Activated CD8-positive, alpha-beta T cell treated with anti-CD3 and anti-CD28 coated beads, Interleukin-2, amount 10 ng/mL, durations not matched to agents 7 days and 5 days (primary cell): ENCODE measurements at regions not wholly inside any gene's neighbourhood (a gene's known extent, or its start where the extent isn't known, plus 50 kb on each side); places are given as distances from the start of the nearest gene placed in this dataset.
"Not testable (repeated sequence)": the region's sequence is repeated elsewhere in the genome, so short reads cannot be mapped to it uniquely, and the experiment has no call there.

Experiments
- ATAC-seq: fragments of 150-1000 bp; cut with Tn5 transposase; one replicate; pipeline ENCODE4 v1.10.0; 2021; ENCODE audit warnings: moderate library complexity
- CTCF ChIA-PET: fragments of 350-600 bp; sonication (Branson Sonifier 250); formaldehyde crosslinking; loops from one replicate; lab custom pipeline; 2021; ENCODE audit warnings: antibody characterized with exemption; lab: Charles Lee
- POLR2A ChIA-PET: fragments of 350-600 bp; sonication (Branson Sonifier 250); formaldehyde crosslinking; loops from one replicate; lab custom pipeline; 2021; ENCODE audit warnings: antibody characterized with exemption; lab: Charles Lee
- DNase-seq: peaks from one replicate; pipeline ENCODE4 v3.0.0-alpha.2; 2020
- H3K27ac Mint-ChIP-seq: one replicate; pipeline ENCODE4 v1.8.0; 2021; ENCODE audit warnings: mild to moderate bottlenecking, mixed read lengths
- H3K27me3 Mint-ChIP-seq: one replicate; pipeline ENCODE4 v1.8.0; 2021; ENCODE audit warnings: low read depth, mixed read lengths
- H3K36me3 Mint-ChIP-seq: one replicate; pipeline ENCODE4 v1.8.0; 2021; ENCODE audit warnings: low read depth, mixed read lengths
- H3K4me1 Mint-ChIP-seq: one replicate; pipeline ENCODE4 v1.8.0; 2021; ENCODE audit warnings: low read depth, mixed read lengths
- H3K4me3 Mint-ChIP-seq: one replicate; pipeline ENCODE4 v1.8.0; 2021; ENCODE audit warnings: mild to moderate bottlenecking, mixed read lengths
- H3K9me3 Mint-ChIP-seq: one replicate; pipeline ENCODE4 v1.8.0; 2022; ENCODE audit warnings: mixed read lengths; ENCODE audit not compliant: insufficient read depth

DNA sequence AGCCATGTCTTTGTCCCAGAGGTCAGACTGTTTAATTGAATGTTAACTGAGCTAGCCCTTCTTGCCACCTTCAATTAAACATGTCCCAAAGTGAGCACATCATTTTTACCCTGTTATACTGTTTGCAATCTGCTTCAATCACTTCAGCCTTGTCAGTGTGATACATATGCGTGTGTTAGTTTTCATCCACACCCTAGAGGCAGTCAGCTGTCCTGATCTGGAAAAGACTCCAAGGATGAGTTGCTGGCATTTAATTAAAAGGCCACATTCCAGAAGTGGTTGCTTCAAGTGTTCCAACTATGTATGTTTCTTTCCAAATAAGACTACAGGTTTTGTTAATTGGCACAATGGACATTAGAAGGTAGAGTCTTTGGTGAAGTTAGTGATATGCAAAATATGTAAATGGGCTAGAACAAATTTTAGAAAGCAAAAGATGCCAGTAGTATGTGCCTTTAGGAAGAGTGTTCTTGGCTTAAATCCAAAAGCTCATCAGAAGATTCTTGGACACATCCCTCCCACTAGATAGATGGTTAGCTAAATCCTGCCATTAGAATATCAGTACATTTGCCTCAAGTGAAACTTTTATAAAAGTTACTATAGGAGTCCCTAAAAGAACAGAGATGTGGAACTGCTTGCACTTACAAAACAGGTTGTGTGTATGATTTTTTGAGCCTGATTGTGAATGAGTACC is 79.5 kb upstream of the SLIT2 start:
- no peaks in the 10 kb centered on the region for H3K4me1 Mint-ChIP-seq
- DNase-seq (no peak), ATAC-seq (no peak)
- H3K27me3 Mint-ChIP-seq: no peaks in the 10 kb centered on the region
- POLR2A ChIA-PET: no interaction called here
- no peak overlapping the region for H3K4me3 Mint-ChIP-seq
- no peaks in the 10 kb centered on the region for H3K36me3 Mint-ChIP-seq
- no peak overlapping the region for H3K27ac Mint-ChIP-seq
- H3K9me3 Mint-ChIP-seq: peaks cover 5% of the 10 kb centered on the region
- CTCF ChIA-PET: no interaction called here

- DNase-seq (no peak), ATAC-seq (no peak)
- POLR2A ChIA-PET: no interaction called here
- Mint-ChIP-seq H3K9me3 (peaks cover 11% of the 10 kb centered on the region), H3K4me1 (no peaks in the 10 kb centered on the region), H3K4me3 (no peak overlapping the region), H3K36me3 (no peaks in the 10 kb centered on the region), H3K27me3 (no peaks in the 10 kb centered on the region), H3K27ac (no peak overlapping the region)
- CTCF ChIA-PET: no interaction called here
These were observed 85.2 kb upstream of the SLIT2 start for GRCh38 chr4:20166544-20166943.

DNA sequence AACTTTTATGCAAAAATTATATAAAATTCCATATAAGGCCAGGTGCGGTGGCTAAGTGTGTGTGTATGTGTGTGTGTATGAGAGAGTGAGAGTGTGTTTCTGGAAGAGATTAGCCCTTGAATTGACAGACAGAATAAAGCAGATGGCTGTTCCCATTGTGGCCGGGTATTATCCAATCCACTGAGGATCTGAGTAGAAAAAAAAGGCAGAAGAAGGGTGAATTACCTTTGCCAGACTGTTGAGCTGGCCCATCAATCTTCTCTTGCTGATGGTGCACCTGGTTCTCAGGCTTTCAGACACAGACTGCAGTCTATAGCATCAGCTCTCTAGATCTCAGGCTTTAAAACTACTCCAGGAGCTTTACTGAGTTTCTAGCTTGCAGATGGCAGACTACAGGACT is 92.2 kb upstream of the SLIT2 start:
- H3K27ac Mint-ChIP-seq: no peak overlapping the region
- DNase-seq (no peak), ATAC-seq (no peak)
- ChIA-PET CTCF (no interaction called here), POLR2A (no interaction called here)
- no peak overlapping the region for H3K4me3 Mint-ChIP-seq
- no peaks in the 10 kb centered on the region for H3K36me3 Mint-ChIP-seq
- no peaks in the 10 kb centered on the region for H3K4me1 Mint-ChIP-seq
- H3K9me3 Mint-ChIP-seq: peaks cover 21% of the 10 kb centered on the region
- H3K27me3 Mint-ChIP-seq: no peaks in the 10 kb centered on the region

GRCh38 chr4:20158195-20158594 is 93.5 kb upstream of the SLIT2 start:
- no peaks in the 10 kb centered on the region for H3K4me1 Mint-ChIP-seq
- DNase-seq (no peak), ATAC-seq (no peak)
- no peak overlapping the region for H3K27ac Mint-ChIP-seq
- no peak overlapping the region for H3K4me3 Mint-ChIP-seq
- POLR2A ChIA-PET: no interaction called here
- peaks cover 21% of the 10 kb centered on the region for H3K9me3 Mint-ChIP-seq
- no peaks in the 10 kb centered on the region for H3K36me3 Mint-ChIP-seq
- CTCF ChIA-PET: no interaction called here
- H3K27me3 Mint-ChIP-seq: no peaks in the 10 kb centered on the region

GRCh38 chr4:20151436-20151835 is 100.3 kb upstream of the SLIT2 start:
- H3K27ac Mint-ChIP-seq: no peak overlapping the region
- no peaks in the 10 kb centered on the region for H3K4me1 Mint-ChIP-seq
- no peak overlapping the region for H3K4me3 Mint-ChIP-seq
- ChIA-PET POLR2A (no interaction called here), CTCF (no interaction called here)
- ATAC-seq (no peak), DNase-seq (no peak)
- no peaks in the 10 kb centered on the region for H3K36me3 Mint-ChIP-seq
- no peaks in the 10 kb centered on the region for H3K27me3 Mint-ChIP-seq
- no peaks in the 10 kb centered on the region for H3K9me3 Mint-ChIP-seq

- CTCF ChIA-PET, H3K27ac Mint-ChIP-seq, H3K9me3 Mint-ChIP-seq, H3K27me3 Mint-ChIP-seq, H3K4me1 Mint-ChIP-seq, DNase-seq, ATAC-seq, H3K36me3 Mint-ChIP-seq, POLR2A ChIA-PET, H3K4me3 Mint-ChIP-seq: not testable (repeated sequence)
These were observed 102.6 kb upstream of the SLIT2 start for GRCh38 chr4:20149143-20149542.

GRCh38 chr4:20137176-20137575 is 114.5 kb upstream of the SLIT2 start:
- ATAC-seq (no peak), DNase-seq (no peak)
- ChIA-PET CTCF (no interaction called here), POLR2A (no interaction called here)
- Mint-ChIP-seq H3K27me3 (no peaks in the 10 kb centered on the region), H3K36me3 (no peaks in the 10 kb centered on the region), H3K9me3 (peaks cover 17% of the 10 kb centered on the region), H3K4me3 (no peak overlapping the region), H3K27ac (no peak overlapping the region), H3K4me1 (no peaks in the 10 kb centered on the region)

- no peak overlapping the region for H3K27ac Mint-ChIP-seq
- H3K9me3 Mint-ChIP-seq: peaks cover 8% of the 10 kb centered on the region
- POLR2A ChIA-PET: no interaction called here
- H3K4me1 Mint-ChIP-seq: no peaks in the 10 kb centered on the region
- ATAC-seq (no peak), DNase-seq (no peak)
- CTCF ChIA-PET: no interaction called here
- no peaks in the 10 kb centered on the region for H3K36me3 Mint-ChIP-seq
- H3K27me3 Mint-ChIP-seq: no peaks in the 10 kb centered on the region
- H3K4me3 Mint-ChIP-seq: no peak overlapping the region
These were observed 124.1 kb upstream of the SLIT2 start for GRCh38 chr4:20127626-20128025.

DNA sequence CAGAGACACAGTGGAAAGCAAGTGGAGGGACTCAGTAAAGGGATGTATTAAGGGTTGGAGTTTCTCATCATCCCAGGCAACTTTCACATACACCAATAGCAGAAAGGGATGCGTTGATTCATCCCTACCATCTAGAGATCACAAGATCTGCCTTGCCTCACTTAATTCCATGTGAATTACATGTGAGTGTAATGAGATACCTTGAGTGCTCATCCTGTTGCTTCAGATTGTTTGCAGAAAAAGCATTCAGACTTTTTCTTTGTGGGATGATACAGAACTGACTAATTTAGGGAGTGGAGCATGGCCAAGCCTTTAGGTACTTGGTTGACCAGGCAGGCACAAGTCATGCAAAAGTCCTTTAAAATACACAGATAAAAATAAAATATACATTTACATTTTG is 124.8 kb upstream of the SLIT2 start:
- ChIA-PET CTCF (no interaction called here), POLR2A (no interaction called here)
- H3K27ac Mint-ChIP-seq: no peak overlapping the region
- H3K9me3 Mint-ChIP-seq: peaks cover 8% of the 10 kb centered on the region
- no peaks in the 10 kb centered on the region for H3K4me1 Mint-ChIP-seq
- H3K4me3 Mint-ChIP-seq: no peak overlapping the region
- DNase-seq (no peak), ATAC-seq (no peak)
- H3K27me3 Mint-ChIP-seq: no peaks in the 10 kb centered on the region
- H3K36me3 Mint-ChIP-seq: no peaks in the 10 kb centered on the region

DNA sequence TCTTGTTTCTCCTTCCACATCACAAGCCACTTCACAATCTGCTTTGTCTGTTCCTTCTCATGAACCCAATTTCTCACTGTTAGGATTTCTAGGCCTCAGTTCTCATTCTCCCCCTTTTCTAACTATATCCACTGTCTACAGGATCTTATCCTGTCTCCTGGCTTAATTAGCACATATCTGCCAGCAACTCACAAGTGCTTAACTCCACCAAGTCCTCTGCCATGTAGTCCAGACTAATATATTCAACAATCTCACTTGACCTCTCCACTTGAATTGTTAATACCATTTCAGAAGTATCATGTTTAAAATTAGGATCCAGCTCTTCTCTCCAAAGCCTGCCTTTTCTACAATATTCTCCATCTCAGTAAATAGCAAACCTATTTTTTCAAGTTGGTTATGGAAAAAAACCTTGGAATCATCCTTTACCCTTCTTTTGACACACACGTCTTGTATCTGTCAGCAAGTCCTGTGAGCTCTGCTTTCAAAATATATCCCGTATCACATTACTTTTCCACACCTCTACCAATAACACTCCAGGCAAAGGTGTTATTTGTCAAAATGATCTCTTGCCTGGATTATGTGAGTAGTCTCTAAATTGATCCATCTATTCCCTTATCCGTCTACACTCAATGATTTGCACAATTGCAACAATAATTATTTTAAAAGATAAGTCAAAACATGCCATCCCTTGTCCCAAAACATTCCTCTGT is 127.2 kb upstream of the SLIT2 start:
- POLR2A ChIA-PET: no interaction called here
- Mint-ChIP-seq H3K36me3 (no peaks in the 10 kb centered on the region), H3K27me3 (no peaks in the 10 kb centered on the region), H3K27ac (no peak overlapping the region), H3K4me3 (no peak overlapping the region), H3K9me3 (peaks cover 8% of the 10 kb centered on the region), H3K4me1 (no peaks in the 10 kb centered on the region)
- CTCF ChIA-PET: no interaction called here
- DNase-seq (no peak), ATAC-seq (no peak)

DNA sequence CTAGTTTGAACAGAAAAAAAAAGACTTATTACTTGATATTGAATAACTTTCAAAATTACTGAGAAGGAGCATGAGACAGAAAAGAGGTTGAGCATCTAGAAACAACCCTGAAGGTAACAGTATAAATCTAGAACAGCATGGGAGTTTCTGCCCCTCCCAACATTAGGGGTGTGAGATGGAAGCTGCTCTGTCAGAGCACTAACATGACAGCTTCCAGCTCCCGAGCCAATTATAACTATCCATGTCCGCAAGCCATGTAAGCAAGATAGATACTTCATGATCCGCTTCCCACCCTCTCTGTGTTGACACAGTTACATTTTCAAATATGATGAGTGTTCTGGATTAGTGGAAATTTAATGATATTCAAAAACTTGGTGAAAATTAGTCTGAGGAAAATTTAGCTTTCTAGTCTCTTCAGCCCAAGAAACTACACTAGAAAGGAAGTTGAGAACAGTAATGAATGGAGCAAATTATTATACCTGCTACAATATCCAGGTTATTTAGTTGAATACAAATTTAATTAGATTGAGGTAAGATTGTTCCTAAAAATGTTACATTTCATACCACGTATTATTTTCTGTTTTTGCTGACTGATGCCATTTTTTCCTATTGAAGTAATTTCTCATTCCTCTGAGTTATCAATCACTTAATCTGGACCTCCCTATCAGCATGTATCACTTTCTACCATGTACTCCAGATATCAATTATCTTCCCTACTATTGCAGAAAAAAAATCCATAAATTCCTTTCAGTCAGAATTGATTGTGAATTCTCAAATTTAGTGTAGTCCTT is 129.3 kb upstream of the SLIT2 start:
- Mint-ChIP-seq H3K4me1 (no peaks in the 10 kb centered on the region), H3K4me3 (no peak overlapping the region), H3K27ac (no peak overlapping the region), H3K9me3 (peaks cover 2% of the 10 kb centered on the region), H3K27me3 (no peaks in the 10 kb centered on the region), H3K36me3 (no peaks in the 10 kb centered on the region)
- CTCF ChIA-PET: no interaction called here
- POLR2A ChIA-PET: no interaction called here
- DNase-seq: no peak
- ATAC-seq: no peak

DNA sequence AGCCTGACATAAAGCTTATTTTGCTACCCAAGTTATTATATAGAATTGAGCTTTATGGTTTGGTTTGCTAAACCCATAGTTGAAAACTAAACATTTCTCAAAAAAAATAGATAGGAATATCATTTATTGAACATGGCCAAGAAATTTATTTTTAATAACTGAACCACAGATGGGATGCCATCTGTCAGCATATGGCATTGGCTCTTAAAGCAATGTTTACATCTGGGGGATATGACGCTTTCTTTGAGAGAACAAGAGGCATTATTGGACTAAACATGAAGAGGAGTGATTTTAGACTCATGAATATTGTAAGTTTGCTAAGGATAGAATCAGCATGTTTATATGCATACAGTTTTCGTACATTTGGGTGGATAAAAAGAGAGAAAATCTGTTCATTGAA is 132.6 kb upstream of the SLIT2 start:
- DNase-seq (no peak), ATAC-seq (no peak)
- Mint-ChIP-seq H3K4me1 (no peaks in the 10 kb centered on the region), H3K9me3 (no peaks in the 10 kb centered on the region), H3K36me3 (no peaks in the 10 kb centered on the region), H3K27me3 (no peaks in the 10 kb centered on the region), H3K4me3 (no peak overlapping the region), H3K27ac (no peak overlapping the region)
- POLR2A ChIA-PET: no interaction called here
- CTCF ChIA-PET: no interaction called here
